Sigmoid colon (tissue), 4 donors: ENCODE measurements at regions not wholly inside any gene's neighbourhood (a gene's known extent, or its start where the extent isn't known, plus 50 kb on each side); places are given as distances from the start of the nearest gene placed in this dataset.

ENCODE experiments used
- EP300 ChIP-seq, 4 donors: sonication (generic); formaldehyde crosslinking; IDR thresholded peaks; one replicate each; pipeline ENCODE4 v1.6.1; 2017; ENCODE audit warnings: antibody characterized with exemption in 4 of 4
- POLR2A ChIP-seq, 2 donors: fragments of 450-650 bp; IDR thresholded peaks; one replicate each; pipeline ENCODE4 v1.6.1; 2016; ENCODE audit warnings: antibody characterized with exemption in 2 of 2, mild to moderate bottlenecking in 2 of 2, moderate library complexity in 2 of 2
- POLR2AphosphoS5 ChIP-seq, 4 donors: sonication (generic); formaldehyde crosslinking; IDR thresholded peaks; one replicate each; pipeline ENCODE4 v1.6.1; 2017; ENCODE audit warnings: antibody characterized with exemption in 4 of 4
- TF ChIP-seq, protein P1 (sequence below), 4 experiments: fragments of 450-650 bp in 3 of 4; fragments of 200-600 bp in 1 of 4; IDR thresholded peaks; one replicate each; pipeline ENCODE4 v1.5.1; 2016 to 2019; ENCODE audit warnings: antibody characterized with exemption in 4 of 4, mild to moderate bottlenecking in 3 of 4, moderate library complexity in 2 of 4

DNA sequence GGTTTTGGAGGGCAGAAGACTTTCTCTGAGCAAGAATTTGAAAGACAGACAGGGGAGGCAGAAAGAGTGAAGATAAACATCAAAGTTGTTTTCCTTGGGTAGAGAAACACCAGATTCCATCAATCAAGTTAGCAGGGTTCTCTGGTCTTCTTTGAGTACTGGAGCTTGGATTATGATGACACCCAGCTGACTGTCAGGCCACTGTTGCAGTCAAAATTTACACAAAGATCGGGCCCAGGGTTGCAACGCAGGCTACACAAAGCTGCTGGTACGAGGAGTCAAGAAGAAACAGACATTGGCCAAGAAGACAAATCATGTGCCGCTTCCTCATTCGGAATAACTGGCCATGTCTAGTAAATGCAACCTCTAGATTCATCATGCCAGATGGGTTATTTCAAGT lies 396.2 kb upstream of the XYLT1 start:
- TF ChIP-seq, protein P1, sequence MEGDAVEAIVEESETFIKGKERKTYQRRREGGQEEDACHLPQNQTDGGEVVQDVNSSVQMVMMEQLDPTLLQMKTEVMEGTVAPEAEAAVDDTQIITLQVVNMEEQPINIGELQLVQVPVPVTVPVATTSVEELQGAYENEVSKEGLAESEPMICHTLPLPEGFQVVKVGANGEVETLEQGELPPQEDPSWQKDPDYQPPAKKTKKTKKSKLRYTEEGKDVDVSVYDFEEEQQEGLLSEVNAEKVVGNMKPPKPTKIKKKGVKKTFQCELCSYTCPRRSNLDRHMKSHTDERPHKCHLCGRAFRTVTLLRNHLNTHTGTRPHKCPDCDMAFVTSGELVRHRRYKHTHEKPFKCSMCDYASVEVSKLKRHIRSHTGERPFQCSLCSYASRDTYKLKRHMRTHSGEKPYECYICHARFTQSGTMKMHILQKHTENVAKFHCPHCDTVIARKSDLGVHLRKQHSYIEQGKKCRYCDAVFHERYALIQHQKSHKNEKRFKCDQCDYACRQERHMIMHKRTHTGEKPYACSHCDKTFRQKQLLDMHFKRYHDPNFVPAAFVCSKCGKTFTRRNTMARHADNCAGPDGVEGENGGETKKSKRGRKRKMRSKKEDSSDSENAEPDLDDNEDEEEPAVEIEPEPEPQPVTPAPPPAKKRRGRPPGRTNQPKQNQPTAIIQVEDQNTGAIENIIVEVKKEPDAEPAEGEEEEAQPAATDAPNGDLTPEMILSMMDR (IDR thresholded peaks at IDR 0.05): no peak
- TF ChIP-seq EP300 (IDR thresholded peaks at IDR 0.05): no peak
- no peak for TF ChIP-seq POLR2A (IDR thresholded peaks at IDR 0.05)
- TF ChIP-seq POLR2AphosphoS5 (IDR thresholded peaks at IDR 0.05): no peak
